Stimulated activated CD8-positive, alpha-beta memory T cell treated with anti-CD3 and anti-CD28 coated beads, Interleukin-4, amount 100 ng/mL, for 24 hours (primary cell): ENCODE measurements at regions not wholly inside any gene's neighbourhood (a gene's known extent, or its start where the extent isn't known, plus 50 kb on each side); places are given as distances from the start of the nearest gene placed in this dataset.
"Not testable (repeated sequence)": the region's sequence is repeated elsewhere in the genome, so short reads cannot be mapped to it uniquely, and the experiment has no call there.

ENCODE experiments used
- DNase-seq: peaks from one replicate; pipeline ENCODE4 v3.0.0-alpha.2; 2020; ENCODE audit warnings: low read depth

DNA sequence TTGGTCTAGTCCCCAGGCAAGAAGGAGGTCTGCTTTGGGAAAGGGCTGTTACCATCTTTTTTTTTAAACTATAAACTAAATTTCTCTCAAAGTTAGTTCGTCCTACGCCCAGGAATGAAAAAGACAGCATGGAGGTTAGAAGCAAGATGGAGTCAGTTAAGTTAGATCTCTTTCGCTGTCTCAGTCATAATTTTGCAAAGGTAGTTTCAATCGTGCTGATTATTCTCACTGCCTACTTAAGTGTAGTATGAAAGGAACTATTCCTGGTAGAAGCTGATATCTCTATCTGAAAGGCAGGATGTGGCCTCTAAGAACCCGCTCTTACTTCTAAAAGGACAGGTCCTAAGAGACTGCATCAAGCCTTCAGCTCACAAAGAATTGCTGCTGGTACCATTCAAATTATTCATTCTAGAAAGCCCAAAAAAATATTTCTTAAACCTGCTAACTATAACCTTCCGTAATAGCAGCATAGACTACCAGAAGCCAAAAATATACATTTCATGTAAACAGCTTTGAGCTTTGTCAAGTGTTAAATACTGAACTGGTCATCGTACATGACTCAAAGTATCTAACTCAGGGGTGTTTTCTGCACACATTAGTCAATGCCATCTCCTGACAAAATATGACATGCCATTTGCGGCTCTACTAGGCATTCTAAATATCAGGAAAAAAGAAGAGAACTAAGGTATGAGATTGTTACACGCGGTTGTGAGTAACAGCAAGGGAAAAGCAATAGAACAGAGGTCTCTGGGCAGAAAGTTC is 96.0 kb upstream of the CCDC80 start:
- no peak for DNase-seq

GRCh38 chr3:112736386-112736785 is 95.4 kb upstream of the CCDC80 start:
- DNase-seq = no peak

DNA sequence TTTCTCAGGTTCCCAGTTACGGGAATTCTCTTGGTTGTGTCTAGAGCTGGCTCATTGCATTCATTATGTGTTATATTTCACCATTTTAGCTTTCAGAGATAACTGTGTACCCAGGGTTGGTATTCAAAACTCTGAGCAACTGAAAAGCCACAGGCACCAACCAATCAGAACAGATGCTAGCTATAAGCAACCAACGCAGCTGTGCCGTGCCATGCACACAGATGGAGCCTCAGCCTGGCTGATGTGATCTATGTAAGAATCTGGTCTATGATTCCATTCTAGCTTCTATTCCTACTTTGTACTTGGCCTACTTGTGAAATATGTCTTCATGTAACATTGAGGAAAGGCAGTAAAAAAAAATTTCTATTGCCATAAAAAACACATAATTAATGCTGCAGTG is 95.0 kb upstream of the CCDC80 start:
- no peak for DNase-seq

- peak; percentile 28 for DNase-seq
These were observed 93.9 kb upstream of the CCDC80 start for GRCh38 chr3:112734736-112735350.

DNA sequence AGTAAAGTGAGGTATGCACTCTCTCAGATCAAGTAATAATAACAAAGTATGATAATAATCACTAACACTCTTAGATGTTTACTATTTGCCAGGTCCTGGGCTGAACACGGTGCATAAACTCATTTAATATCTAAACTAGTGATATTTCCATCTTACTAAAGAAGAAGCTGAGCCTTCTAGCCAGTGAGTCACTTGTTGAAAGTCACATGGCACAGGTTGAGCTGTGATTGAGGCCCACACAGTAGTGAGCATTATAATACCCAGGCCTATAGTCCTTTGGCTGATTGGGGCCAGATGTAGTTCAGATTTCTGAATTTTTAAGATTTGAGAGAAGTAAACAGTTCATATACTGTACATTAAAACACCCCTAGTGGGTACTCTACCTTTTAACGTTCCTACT is 93.2 kb upstream of the CCDC80 start:
- no peak for DNase-seq

DNA sequence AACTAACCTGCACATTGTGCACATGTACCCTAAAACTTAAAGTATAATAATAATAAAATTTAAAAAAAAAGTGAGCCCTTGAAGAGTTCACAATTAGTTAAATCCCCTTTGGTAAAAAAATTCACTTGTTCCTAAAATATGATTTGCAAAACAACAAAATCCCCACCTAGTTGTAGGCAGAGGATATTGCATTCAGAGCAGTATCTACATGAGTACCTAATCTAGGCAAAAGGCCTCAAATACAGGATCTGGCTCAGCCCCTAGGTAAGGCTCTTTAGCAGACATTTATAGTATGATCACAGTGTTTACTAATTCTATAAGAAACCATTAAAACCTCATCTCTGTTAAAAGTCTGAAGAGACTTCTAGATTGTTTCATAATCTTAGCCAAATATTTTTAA is 89.3 kb upstream of the CCDC80 start:
- no peak for DNase-seq

- no peak for DNase-seq
These were observed 80.3 kb upstream of the CCDC80 start for GRCh38 chr3:112721231-112721630.

DNA sequence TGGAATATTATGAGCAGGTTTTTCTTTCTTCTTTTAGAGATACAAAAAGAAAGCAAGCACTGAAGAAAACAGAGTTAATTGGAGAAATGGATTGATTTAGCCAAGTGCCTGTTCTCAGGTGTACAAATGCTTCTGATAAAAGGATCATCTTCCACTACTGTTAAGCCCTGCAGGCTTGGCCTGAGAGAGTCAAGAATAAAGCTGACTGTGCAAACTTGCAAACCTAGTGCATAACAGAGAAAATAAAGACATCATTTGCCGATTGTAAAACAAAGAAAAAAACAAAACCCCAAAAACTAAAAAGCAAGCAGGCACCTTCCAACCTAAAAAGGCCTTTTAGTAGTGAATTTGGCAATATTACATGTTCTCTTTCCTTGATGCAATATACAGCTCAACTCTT is 78.0 kb upstream of the CCDC80 start:
- DNase-seq = no peak

GRCh38 chr3:112718516-112718915 is 77.6 kb upstream of the CCDC80 start:
- no peak for DNase-seq

- no peak for DNase-seq
These were observed 69.0 kb upstream of the CCDC80 start for GRCh38 chr3:112709911-112710310.

GRCh38 chr3:112699436-112699978 is 58.6 kb upstream of the CCDC80 start:
- DNase-seq = no peak

DNA sequence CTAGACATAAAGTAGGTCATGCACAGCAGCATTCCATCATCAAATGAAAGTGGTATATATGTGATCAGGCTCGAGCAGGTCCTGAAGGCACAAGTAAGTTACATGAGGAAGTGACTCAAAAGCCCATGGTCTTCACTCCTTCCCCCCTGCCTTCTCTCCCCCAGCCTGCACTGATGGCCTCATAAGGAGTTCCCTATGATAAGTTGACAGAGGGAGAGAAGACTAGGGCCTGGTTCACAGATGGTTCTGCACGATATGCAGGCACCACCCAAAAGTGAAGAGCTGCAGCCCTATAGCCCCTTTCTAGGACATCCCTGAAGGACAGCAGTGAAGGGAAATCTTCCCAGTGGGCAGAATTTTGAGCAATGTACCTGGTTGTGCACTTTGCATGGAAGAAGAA is 57.5 kb upstream of the CCDC80 start:
- not testable (repeated sequence) for DNase-seq

- DNase-seq = not testable (repeated sequence)
These were observed 55.3 kb upstream of the CCDC80 start for GRCh38 chr3:112696244-112696643.

DNA sequence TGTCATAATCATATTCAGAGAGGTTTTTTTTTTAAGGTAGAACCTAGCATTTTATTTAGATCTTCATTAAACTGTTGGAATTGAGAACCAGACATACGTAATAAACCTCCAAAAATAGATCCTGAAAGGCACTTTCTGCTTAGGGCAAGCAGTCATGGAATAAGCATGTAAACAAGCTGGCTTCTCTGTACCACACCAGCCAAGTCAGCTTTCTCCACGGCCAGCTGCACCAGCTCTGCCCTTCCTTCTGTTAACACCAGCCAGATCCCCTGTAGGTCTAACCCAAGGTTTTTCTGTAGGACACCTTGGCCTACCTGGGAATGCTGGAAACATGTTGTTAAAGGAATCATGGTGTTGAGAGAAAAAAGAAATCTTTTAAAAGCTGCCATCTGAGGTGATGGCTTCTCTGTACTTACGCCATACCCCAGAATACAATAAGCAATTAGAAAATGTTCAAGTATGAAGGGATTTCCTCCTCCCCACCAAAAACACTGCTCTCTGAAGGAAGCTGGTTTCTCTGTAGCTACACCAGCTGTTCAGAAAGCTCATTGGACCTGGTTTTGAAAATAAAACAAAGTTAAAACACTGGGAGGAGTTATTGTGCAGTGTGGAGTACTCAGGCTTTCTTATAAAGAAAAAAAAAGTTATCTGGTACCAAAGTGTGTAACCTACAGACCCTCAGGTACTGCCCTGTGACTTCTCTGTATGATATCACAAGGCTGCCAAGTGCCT is 54.6 kb upstream of the CCDC80 start:
- DNase-seq = not testable (repeated sequence)

- DNase-seq = not testable (repeated sequence)
These were observed 54.0 kb upstream of the CCDC80 start for GRCh38 chr3:112694906-112695305.

DNA sequence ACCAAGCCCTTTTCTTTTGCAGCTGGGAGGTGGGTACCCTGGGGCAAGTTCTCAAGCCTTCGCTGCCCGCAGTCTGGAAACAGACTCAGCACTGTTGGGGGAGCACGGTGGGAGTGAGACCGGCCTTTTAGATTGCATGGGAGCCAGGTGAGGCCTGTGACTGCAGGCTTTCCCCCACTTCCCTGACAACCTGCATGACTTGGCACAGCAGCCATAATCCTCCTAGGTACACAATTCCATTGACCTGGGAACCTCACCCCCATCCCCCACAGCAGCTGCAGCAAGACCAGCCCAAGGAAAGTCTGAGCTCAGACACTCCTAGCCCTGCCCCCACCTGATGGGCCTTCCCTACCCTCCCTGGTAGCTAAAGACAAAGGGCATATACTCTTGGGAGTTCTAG is 52.2 kb upstream of the CCDC80 start:
- no peak for DNase-seq
